Smooth muscle cell (in vitro differentiated cells): ENCODE measurements at regions not wholly inside any gene's neighbourhood (a gene's known extent, or its start where the extent isn't known, plus 50 kb on each side); places are given as distances from the start of the nearest gene placed in this dataset.
"Not testable (repeated sequence)": the region's sequence is repeated elsewhere in the genome, so short reads cannot be mapped to it uniquely, and the experiment has no call there.

Experiments
- DNase-seq: peaks from one replicate; lab custom pipeline; 2025; ENCODE audit not compliant: unreplicated experiment; lab: John Stamatoyannopoulos, UW
- H2AFZ ChIP-seq: fragments of 200-600 bp; sonication (generic); 2 replicates; pipeline ENCODE4 v1.6.0; 2016; ENCODE audit warnings: antibody characterized with exemption, low read depth, mild to moderate bottlenecking
- H3F3A ChIP-seq: fragments of 200-600 bp; sonication (generic); 2 replicates; pipeline ENCODE4 v1.6.0; 2017; ENCODE audit warnings: antibody characterized with exemption, low read depth
- H3K27ac ChIP-seq: fragments of 200-600 bp; sonication (generic); 2 replicates; pipeline ENCODE4 v1.5.1; 2016; ENCODE audit warnings: low read depth, mild to moderate bottlenecking
- H3K27me3 ChIP-seq: fragments of 200-600 bp; sonication (generic); 2 replicates; pipeline ENCODE4 v1.6.1; 2016; ENCODE audit warnings: low read depth, mild to moderate bottlenecking
- H3K36me3 ChIP-seq: fragments of 200-600 bp; sonication (generic); 2 replicates; pipeline ENCODE4 v1.5.1; 2016; ENCODE audit warnings: low read depth
- H3K4me1 ChIP-seq: fragments of 200-600 bp; sonication (generic); 2 replicates; pipeline ENCODE4 v1.5.1; 2016; ENCODE audit warnings: low read depth
- H3K4me2 ChIP-seq: fragments of 200-600 bp; sonication (generic); 2 replicates; pipeline ENCODE4 v1.6.0; 2016; ENCODE audit warnings: mild to moderate bottlenecking
- H3K4me3 ChIP-seq: fragments of 200-600 bp; sonication (generic); 2 replicates; pipeline ENCODE4 v1.5.1; 2016; ENCODE audit warnings: mild to moderate bottlenecking
- H3K79me2 ChIP-seq: fragments of 200-600 bp; sonication (generic); 2 replicates; pipeline ENCODE4 v1.6.0; 2016; ENCODE audit warnings: low read depth, mild to moderate bottlenecking
- H3K9ac ChIP-seq: fragments of 200-600 bp; sonication (generic); 2 replicates; pipeline ENCODE4 v1.6.0; 2016; ENCODE audit warnings: low read depth
- H3K9me3 ChIP-seq: fragments of 200-600 bp; sonication (generic); replicated peaks from 2 replicates; pipeline ENCODE4 v1.5.1; 2016; ENCODE audit warnings: low read depth
- H4K20me1 ChIP-seq: fragments of 200-600 bp; sonication (generic); 2 replicates; pipeline ENCODE4 v1.6.0; 2016; ENCODE audit warnings: low read depth
- WGBS: methylation state at CpG from one replicate; pipeline ENCODE4 v1.1.7; 2016; ENCODE audit warnings: low lambda C conversion rate; 5-methylcytosine and 5-hydroxymethylcytosine counted together
- TF ChIP-seq, protein P1 (sequence below): fragments of 200-600 bp; sonication (generic); IDR thresholded peaks from 2 replicates; pipeline ENCODE4 v1.5.1; 2017; ENCODE audit warnings: borderline replicate concordance, mild to moderate bottlenecking, antibody characterized with exemption; ENCODE audit not compliant: insufficient read depth, poor library complexity, severe bottlenecking

DNA sequence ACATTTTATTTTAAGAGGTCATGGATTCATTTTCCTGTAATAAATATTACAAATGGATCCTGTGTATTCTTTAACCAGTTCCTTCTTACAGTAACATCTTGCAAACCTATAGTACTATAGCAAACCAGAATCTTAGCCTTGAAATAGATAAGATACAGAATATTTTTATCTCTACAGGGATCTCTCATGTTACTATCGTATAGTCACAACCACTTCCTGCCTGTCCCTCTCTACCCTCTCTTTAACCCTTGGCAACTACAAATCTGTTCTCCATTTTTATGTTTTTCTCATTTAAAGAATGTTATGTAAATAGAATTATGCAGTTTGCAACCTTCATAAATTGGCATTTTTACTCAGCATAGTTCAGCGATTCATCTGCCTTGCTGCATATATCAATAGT is 454.0 kb downstream of the DIRAS2 start:
- no peak overlapping the region for H3K4me2 ChIP-seq
- H3K4me3 ChIP-seq, result no peak overlapping the region
- H4K20me1 ChIP-seq, result no peaks in the 10 kb centered on the region
- H3F3A ChIP-seq, result no peaks in the 10 kb centered on the region
- no peak for DNase-seq
- H3K27ac ChIP-seq, result no peak overlapping the region
- no peak overlapping the region for H2AFZ ChIP-seq
- H3K36me3 ChIP-seq, result no peaks in the 10 kb centered on the region
- TF ChIP-seq, protein P1, sequence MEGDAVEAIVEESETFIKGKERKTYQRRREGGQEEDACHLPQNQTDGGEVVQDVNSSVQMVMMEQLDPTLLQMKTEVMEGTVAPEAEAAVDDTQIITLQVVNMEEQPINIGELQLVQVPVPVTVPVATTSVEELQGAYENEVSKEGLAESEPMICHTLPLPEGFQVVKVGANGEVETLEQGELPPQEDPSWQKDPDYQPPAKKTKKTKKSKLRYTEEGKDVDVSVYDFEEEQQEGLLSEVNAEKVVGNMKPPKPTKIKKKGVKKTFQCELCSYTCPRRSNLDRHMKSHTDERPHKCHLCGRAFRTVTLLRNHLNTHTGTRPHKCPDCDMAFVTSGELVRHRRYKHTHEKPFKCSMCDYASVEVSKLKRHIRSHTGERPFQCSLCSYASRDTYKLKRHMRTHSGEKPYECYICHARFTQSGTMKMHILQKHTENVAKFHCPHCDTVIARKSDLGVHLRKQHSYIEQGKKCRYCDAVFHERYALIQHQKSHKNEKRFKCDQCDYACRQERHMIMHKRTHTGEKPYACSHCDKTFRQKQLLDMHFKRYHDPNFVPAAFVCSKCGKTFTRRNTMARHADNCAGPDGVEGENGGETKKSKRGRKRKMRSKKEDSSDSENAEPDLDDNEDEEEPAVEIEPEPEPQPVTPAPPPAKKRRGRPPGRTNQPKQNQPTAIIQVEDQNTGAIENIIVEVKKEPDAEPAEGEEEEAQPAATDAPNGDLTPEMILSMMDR, result no peak
- no peak overlapping the region for H3K9ac ChIP-seq
- no peaks in the 10 kb centered on the region for H3K9me3 ChIP-seq
- WGBS, result 72% methylated on average over 2 of the region's 2 CpGs
- peaks cover 21% of the 10 kb centered on the region for H3K27me3 ChIP-seq
- H3K79me2 ChIP-seq, result no peaks in the 10 kb centered on the region
- no peaks in the 10 kb centered on the region for H3K4me1 ChIP-seq

DNA sequence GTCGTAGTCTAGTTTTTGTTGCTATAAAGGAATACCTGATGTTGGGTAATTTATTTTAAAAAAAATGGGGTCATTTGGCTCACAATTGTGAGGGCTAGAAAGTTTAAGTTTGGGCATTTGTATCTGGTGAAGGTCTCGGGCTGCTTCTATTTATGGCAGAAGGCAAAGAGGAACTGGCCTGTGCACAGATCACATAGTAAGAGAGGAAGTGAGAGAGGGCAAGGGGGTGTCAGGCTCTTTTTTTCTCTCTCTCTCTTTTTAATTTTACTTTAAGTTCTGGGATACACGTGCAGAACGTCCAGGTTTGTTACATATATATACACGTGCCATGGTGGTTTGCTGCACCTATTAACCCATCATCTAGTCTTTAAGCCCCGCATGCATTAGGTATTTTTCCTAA is 453.3 kb downstream of the DIRAS2 start:
- no peaks in the 10 kb centered on the region for H3K9me3 ChIP-seq
- no peak overlapping the region for H2AFZ ChIP-seq
- no peaks in the 10 kb centered on the region for H3F3A ChIP-seq
- TF ChIP-seq, protein P1, result no peak
- no peaks in the 10 kb centered on the region for H4K20me1 ChIP-seq
- H3K27me3 ChIP-seq, result peaks cover 21% of the 10 kb centered on the region
- no peaks in the 10 kb centered on the region for H3K79me2 ChIP-seq
- H3K36me3 ChIP-seq, result no peaks in the 10 kb centered on the region
- H3K4me3 ChIP-seq, result no peak overlapping the region
- H3K9ac ChIP-seq, result no peak overlapping the region
- H3K27ac ChIP-seq, result no peak overlapping the region
- no peaks in the 10 kb centered on the region for H3K4me1 ChIP-seq
- H3K4me2 ChIP-seq, result no peak overlapping the region
- no peak for DNase-seq
- 91% methylated on average over 6 of the region's 6 CpGs for WGBS

DNA sequence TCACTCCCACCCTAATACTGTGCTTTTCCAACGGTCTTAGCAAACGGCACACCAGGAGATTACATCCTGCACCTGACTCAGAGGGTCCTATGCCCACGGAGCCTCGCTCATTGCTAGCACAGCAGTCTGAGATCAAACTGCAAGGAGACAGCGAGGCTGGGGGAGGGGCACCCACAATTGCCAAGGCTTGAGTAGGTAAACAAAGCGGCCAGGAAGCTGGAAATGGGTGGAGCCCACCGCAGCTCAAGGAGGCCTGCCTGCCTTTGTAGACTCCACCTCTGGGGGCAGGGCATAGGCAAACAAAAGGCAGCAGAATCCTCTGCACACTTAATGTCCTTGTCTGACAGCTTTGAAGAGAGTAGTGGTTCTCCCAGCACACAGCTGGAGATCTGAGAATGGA is 450.2 kb downstream of the DIRAS2 start:
- not testable (repeated sequence) for DNase-seq, H3K27me3 ChIP-seq, H4K20me1 ChIP-seq, H3K4me3 ChIP-seq, H2AFZ ChIP-seq, H3K27ac ChIP-seq, H3K36me3 ChIP-seq, H3K4me2 ChIP-seq, H3F3A ChIP-seq, H3K79me2 ChIP-seq, H3K9ac ChIP-seq, H3K9me3 ChIP-seq, H3K4me1 ChIP-seq
- WGBS, result 86% methylated on average over 7 of the region's 7 CpGs

DNA sequence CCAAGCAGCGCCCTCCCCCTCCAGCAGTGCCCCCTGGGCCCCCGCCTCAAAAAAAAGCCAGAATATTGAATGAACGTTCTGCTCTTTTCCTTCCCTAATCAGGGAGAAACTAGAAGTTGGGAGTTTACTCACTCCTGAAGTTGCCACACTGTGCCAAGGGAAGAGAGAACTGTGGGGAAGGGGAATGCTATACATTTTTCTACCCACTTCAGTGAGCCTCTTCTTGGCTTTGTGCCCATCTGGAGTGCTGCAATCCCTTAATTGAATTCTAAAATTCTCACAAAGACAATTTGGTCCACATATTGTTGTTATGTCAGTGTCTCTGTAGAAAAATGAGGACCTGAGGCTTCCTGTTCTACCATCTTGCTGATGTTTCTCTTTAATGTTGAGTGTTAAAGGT is 443.7 kb downstream of the DIRAS2 start:
- Histone ChIP-seq H3K36me3 (no peaks in the 10 kb centered on the region), H2AFZ (no peak overlapping the region), H3F3A (no peaks in the 10 kb centered on the region), H3K4me3 (no peak overlapping the region), H3K4me2 (no peak overlapping the region), H3K27ac (no peak overlapping the region), H3K27me3 (no peaks in the 10 kb centered on the region), H3K9me3 (no peaks in the 10 kb centered on the region), H3K4me1 (no peaks in the 10 kb centered on the region), H3K9ac (no peak overlapping the region), H4K20me1 (no peaks in the 10 kb centered on the region), H3K79me2 (no peaks in the 10 kb centered on the region)
- TF ChIP-seq, protein P1, result no peak
- no peak for DNase-seq
- 64% methylated on average over 3 of the region's 3 CpGs for WGBS
